ENCODE measurements at regions not wholly inside any gene's neighbourhood (a gene's known extent, or its start where the extent isn't known, plus 50 kb on each side); places are given as distances from the start of the nearest gene placed in this dataset.
"Not testable (repeated sequence)": the region's sequence is repeated elsewhere in the genome, so short reads cannot be mapped to it uniquely, and the experiment has no call there.

GRCh38 chr4:111128327-111128726, 505.4 kb upstream of the PITX2 start:
- Histone ChIP-seq H3K4me3 (ENCODE audit: low read length) (no peak overlapping the region), H3K27me3 (ENCODE audit: insufficient read depth, low read length) (no peaks in the 10 kb centered on the region), H2AFZ (ENCODE audit: low read depth, low read length) (no peak overlapping the region)

GRCh38 chr4:111136438-111136837, 513.6 kb upstream of the PITX2 start:
- no peak overlapping the region for H2AFZ ChIP-seq (ENCODE audit: low read depth, low read length)
- no peak overlapping the region for H3K4me3 ChIP-seq (ENCODE audit: low read length)
- no peaks in the 10 kb centered on the region for H3K9me3 ChIP-seq (ENCODE audit: low read length)
- H3K4me1 ChIP-seq (ENCODE audit: insufficient read depth, low read length): no peaks in the 10 kb centered on the region
- H3K27me3 ChIP-seq (ENCODE audit: insufficient read depth, low read length): no peaks in the 10 kb centered on the region
- H3K36me3 ChIP-seq (ENCODE audit: insufficient read depth, low read length): no peaks in the 10 kb centered on the region

More at GRCh38 chr4:111128327-111128726, 505.4 kb upstream of the PITX2 start:
- Histone ChIP-seq H3K9me3 (ENCODE audit: low read length) (no peaks in the 10 kb centered on the region), H3K36me3 (ENCODE audit: insufficient read depth, low read length) (no peaks in the 10 kb centered on the region), H3K4me1 (ENCODE audit: insufficient read depth, low read length) (no peaks in the 10 kb centered on the region)

GRCh38 chr4:111136967-111137366, 514.1 kb upstream of the PITX2 start:
- Histone ChIP-seq H3K4me3 (ENCODE audit: low read length) (no peak overlapping the region), H3K4me1 (ENCODE audit: insufficient read depth, low read length) (no peaks in the 10 kb centered on the region), H3K36me3 (ENCODE audit: insufficient read depth, low read length) (no peaks in the 10 kb centered on the region), H3K9me3 (ENCODE audit: low read length) (no peaks in the 10 kb centered on the region), H2AFZ (ENCODE audit: low read depth, low read length) (no peak overlapping the region), H3K27me3 (ENCODE audit: insufficient read depth, low read length) (no peaks in the 10 kb centered on the region)

GRCh38 chr4:111143510-111143909, 520.6 kb upstream of the PITX2 start:
- Histone ChIP-seq H3K36me3 (ENCODE audit: insufficient read depth, low read length) (no peaks in the 10 kb centered on the region), H3K4me1 (ENCODE audit: insufficient read depth, low read length) (no peaks in the 10 kb centered on the region), H3K9me3 (ENCODE audit: low read length) (no peaks in the 10 kb centered on the region), H2AFZ (ENCODE audit: low read depth, low read length) (no peak overlapping the region), H3K27me3 (ENCODE audit: insufficient read depth, low read length) (no peaks in the 10 kb centered on the region), H3K4me3 (ENCODE audit: low read length) (no peak overlapping the region)

GRCh38 chr4:111154934-111155333, 532.1 kb upstream of the PITX2 start:
- H2AFZ ChIP-seq (ENCODE audit: low read depth, low read length): no peak overlapping the region
- H3K4me1 ChIP-seq (ENCODE audit: insufficient read depth, low read length): no peaks in the 10 kb centered on the region
- H3K36me3 ChIP-seq (ENCODE audit: insufficient read depth, low read length): no peaks in the 10 kb centered on the region
- no peaks in the 10 kb centered on the region for H3K27me3 ChIP-seq (ENCODE audit: insufficient read depth, low read length)
- no peaks in the 10 kb centered on the region for H3K9me3 ChIP-seq (ENCODE audit: low read length)
- no peak overlapping the region for H3K4me3 ChIP-seq (ENCODE audit: low read length)

GRCh38 chr4:111164556-111164955, 541.7 kb upstream of the PITX2 start:
- not testable (repeated sequence) for H2AFZ ChIP-seq (ENCODE audit: low read depth, low read length); H3K4me3 ChIP-seq (ENCODE audit: low read length); H3K27me3 ChIP-seq (ENCODE audit: insufficient read depth, low read length); H3K4me1 ChIP-seq (ENCODE audit: insufficient read depth, low read length); H3K36me3 ChIP-seq (ENCODE audit: insufficient read depth, low read length); H3K9me3 ChIP-seq (ENCODE audit: low read length)

- H3K4me1 ChIP-seq (ENCODE audit: insufficient read depth, low read length): no peaks in the 10 kb centered on the region
- H3K27me3 ChIP-seq (ENCODE audit: insufficient read depth, low read length): no peaks in the 10 kb centered on the region
- no peak overlapping the region for H3K4me3 ChIP-seq (ENCODE audit: low read length)
- no peaks in the 10 kb centered on the region for H3K9me3 ChIP-seq (ENCODE audit: low read length)
- H3K36me3 ChIP-seq (ENCODE audit: insufficient read depth, low read length): no peaks in the 10 kb centered on the region
- no peak overlapping the region for H2AFZ ChIP-seq (ENCODE audit: low read depth, low read length)
Observed at GRCh38 chr4:111174331-111174730, 551.5 kb upstream of the PITX2 start.

GRCh38 chr4:111178231-111178630, 555.4 kb upstream of the PITX2 start:
- H3K9me3 ChIP-seq (ENCODE audit: low read length): peaks cover 2% of the 10 kb centered on the region
- H3K27me3 ChIP-seq (ENCODE audit: insufficient read depth, low read length): no peaks in the 10 kb centered on the region
- H3K4me3 ChIP-seq (ENCODE audit: low read length): no peak overlapping the region
- no peaks in the 10 kb centered on the region for H3K36me3 ChIP-seq (ENCODE audit: insufficient read depth, low read length)
- no peak overlapping the region for H2AFZ ChIP-seq (ENCODE audit: low read depth, low read length)
- H3K4me1 ChIP-seq (ENCODE audit: insufficient read depth, low read length): no peaks in the 10 kb centered on the region

- no peak overlapping the region for H2AFZ ChIP-seq (ENCODE audit: low read depth, low read length)
- H3K36me3 ChIP-seq (ENCODE audit: insufficient read depth, low read length): no peaks in the 10 kb centered on the region
- H3K27me3 ChIP-seq (ENCODE audit: insufficient read depth, low read length): no peaks in the 10 kb centered on the region
- H3K9me3 ChIP-seq (ENCODE audit: low read length): peaks cover 2% of the 10 kb centered on the region
- H3K4me3 ChIP-seq (ENCODE audit: low read length): no peak overlapping the region
- H3K4me1 ChIP-seq (ENCODE audit: insufficient read depth, low read length): no peaks in the 10 kb centered on the region
Observed at GRCh38 chr4:111187108-111187507, 564.2 kb upstream of the PITX2 start.

GRCh38 chr4:111198446-111198845, 575.6 kb upstream of the PITX2 start:
- no peaks in the 10 kb centered on the region for H3K9me3 ChIP-seq (ENCODE audit: low read length)
- no peak overlapping the region for H2AFZ ChIP-seq (ENCODE audit: low read depth, low read length)
- no peaks in the 10 kb centered on the region for H3K27me3 ChIP-seq (ENCODE audit: insufficient read depth, low read length)
- no peaks in the 10 kb centered on the region for H3K36me3 ChIP-seq (ENCODE audit: insufficient read depth, low read length)
- no peak overlapping the region for H3K4me3 ChIP-seq (ENCODE audit: low read length)
- H3K4me1 ChIP-seq (ENCODE audit: insufficient read depth, low read length): no peaks in the 10 kb centered on the region

GRCh38 chr4:111204797-111205196, 581.9 kb upstream of the PITX2 start:
- Histone ChIP-seq H3K9me3 (ENCODE audit: low read length) (no peaks in the 10 kb centered on the region), H2AFZ (ENCODE audit: low read depth, low read length) (no peak overlapping the region), H3K27me3 (ENCODE audit: insufficient read depth, low read length) (no peaks in the 10 kb centered on the region), H3K4me3 (ENCODE audit: low read length) (no peak overlapping the region), H3K4me1 (ENCODE audit: insufficient read depth, low read length) (no peaks in the 10 kb centered on the region), H3K36me3 (ENCODE audit: insufficient read depth, low read length) (no peaks in the 10 kb centered on the region)

- Histone ChIP-seq H3K9me3 (ENCODE audit: low read length) (no peaks in the 10 kb centered on the region), H3K4me1 (ENCODE audit: insufficient read depth, low read length) (no peaks in the 10 kb centered on the region), H3K4me3 (ENCODE audit: low read length) (no peak overlapping the region), H3K27me3 (ENCODE audit: insufficient read depth, low read length) (no peaks in the 10 kb centered on the region), H2AFZ (ENCODE audit: low read depth, low read length) (no peak overlapping the region), H3K36me3 (ENCODE audit: insufficient read depth, low read length) (no peaks in the 10 kb centered on the region)
Observed at GRCh38 chr4:111208970-111209369, 586.1 kb upstream of the PITX2 start.

- Histone ChIP-seq H3K4me3 (ENCODE audit: low read length) (no peak overlapping the region), H3K9me3 (ENCODE audit: low read length) (no peaks in the 10 kb centered on the region), H2AFZ (ENCODE audit: low read depth, low read length) (no peak overlapping the region), H3K36me3 (ENCODE audit: insufficient read depth, low read length) (no peaks in the 10 kb centered on the region), H3K27me3 (ENCODE audit: insufficient read depth, low read length) (no peaks in the 10 kb centered on the region), H3K4me1 (ENCODE audit: insufficient read depth, low read length) (no peaks in the 10 kb centered on the region)
Observed at GRCh38 chr4:111209706-111210105, 586.8 kb upstream of the PITX2 start.

GRCh38 chr4:111210595-111210994, 587.7 kb upstream of the PITX2 start:
- Histone ChIP-seq H3K9me3 (ENCODE audit: low read length) (no peaks in the 10 kb centered on the region), H3K36me3 (ENCODE audit: insufficient read depth, low read length) (no peaks in the 10 kb centered on the region), H2AFZ (ENCODE audit: low read depth, low read length) (no peak overlapping the region), H3K27me3 (ENCODE audit: insufficient read depth, low read length) (no peaks in the 10 kb centered on the region), H3K4me1 (ENCODE audit: insufficient read depth, low read length) (no peaks in the 10 kb centered on the region), H3K4me3 (ENCODE audit: low read length) (no peak overlapping the region)
